Stimulated activated CD8-positive, alpha-beta memory T cell treated with anti-CD3 and anti-CD28 coated beads, Interleukin-15, amount 100 ng/mL, for 48 hours (primary cell): ENCODE measurements at regions not wholly inside any gene's neighbourhood (a gene's known extent, or its start where the extent isn't known, plus 50 kb on each side); places are given as distances from the start of the nearest gene placed in this dataset.

Experiments used
- DNase-seq, 2 donors: peaks; one replicate each; pipeline ENCODE4 v3.0.0-alpha.2; 2020; ENCODE audit warnings: low read depth in 2 of 2

GRCh38 chr1:30405631-30406212 is 317.7 kb downstream of the MATN1 start:
- no peak for DNase-seq

GRCh38 chr1:30405081-30405480 is 318.3 kb downstream of the MATN1 start:
- no peak for DNase-seq

GRCh38 chr1:30404341-30404740 is 319.0 kb downstream of the MATN1 start:
- DNase-seq, result no peak

- no peak for DNase-seq
Observed at GRCh38 chr1:30403726-30404125, 319.7 kb downstream of the MATN1 start.

- no peak for DNase-seq
Observed at GRCh38 chr1:30403061-30403645, 320.2 kb downstream of the MATN1 start.

GRCh38 chr1:30402031-30402430 is 321.4 kb downstream of the MATN1 start:
- DNase-seq, result no peak

- no peak for DNase-seq
Observed at GRCh38 chr1:30400507-30400906, 322.9 kb downstream of the MATN1 start.

GRCh38 chr1:30399026-30399425 is 324.4 kb downstream of the MATN1 start:
- no peak for DNase-seq

GRCh38 chr1:30397576-30397975 is 325.8 kb downstream of the MATN1 start:
- DNase-seq, result no peak

GRCh38 chr1:30395631-30396030 is 327.8 kb downstream of the MATN1 start:
- DNase-seq, result no peak

- DNase-seq, result no peak
Observed at GRCh38 chr1:30388386-30388785, 335.0 kb downstream of the MATN1 start.

GRCh38 chr1:30386156-30386926 is 337.0 kb downstream of the MATN1 start:
- DNase-seq, result no peak

GRCh38 chr1:30385246-30385995 is 338.0 kb downstream of the MATN1 start:
- DNase-seq, result no peak

GRCh38 chr1:30384286-30385245 is 338.8 kb downstream of the MATN1 start:
- no peak for DNase-seq

GRCh38 chr1:30383221-30383711 is 340.1 kb downstream of the MATN1 start:
- DNase-seq, result no peak

GRCh38 chr1:30382496-30382895 is 340.9 kb downstream of the MATN1 start:
- DNase-seq, result no peak

- no peak for DNase-seq
Observed at GRCh38 chr1:30381671-30382365, 341.6 kb downstream of the MATN1 start.

GRCh38 chr1:30381266-30381665 is 342.1 kb downstream of the MATN1 start:
- DNase-seq, result no peak

GRCh38 chr1:30380625-30380984 is 342.8 kb downstream of the MATN1 start:
- no peak for DNase-seq
